CD4-positive, alpha-beta T cell treated with Interleukin-12 subunit alpha and Interleukin-12 subunit beta, for 1 hour (primary cell): ENCODE measurements at regions not wholly inside any gene's neighbourhood (a gene's known extent, or its start where the extent isn't known, plus 50 kb on each side); places are given as distances from the start of the nearest gene placed in this dataset.

Source experiments
- DNase-seq: peaks from one replicate; pipeline ENCODE4 v3.0.0-alpha.2; 2020

- no peak for DNase-seq
Measured at GRCh38 chr3:117587416-117587815, 877.8 kb downstream of the TUSC7 start.

- DNase-seq, result no peak
Measured at GRCh38 chr3:117589454-117589853, 879.9 kb downstream of the TUSC7 start.

GRCh38 chr3:117595615-117596014 lies 886.0 kb downstream of the TUSC7 start:
- no peak for DNase-seq

GRCh38 chr3:117596503-117596902 lies 886.9 kb downstream of the TUSC7 start:
- no peak for DNase-seq

GRCh38 chr3:117597865-117598264 lies 888.3 kb downstream of the TUSC7 start:
- DNase-seq, result no peak

GRCh38 chr3:117600112-117600511 lies 890.5 kb downstream of the TUSC7 start:
- DNase-seq, result no peak

- DNase-seq, result no peak
Measured at GRCh38 chr3:117600666-117601065, 891.1 kb downstream of the TUSC7 start.

- no peak for DNase-seq
Measured at GRCh38 chr3:117602058-117602644, 892.6 kb downstream of the TUSC7 start.

GRCh38 chr3:117603097-117603496 lies 893.5 kb downstream of the TUSC7 start:
- DNase-seq, result no peak

- no peak for DNase-seq
Measured at GRCh38 chr3:117606866-117607265, 897.3 kb downstream of the TUSC7 start.

GRCh38 chr3:117609330-117609729 lies 899.8 kb downstream of the TUSC7 start:
- no peak for DNase-seq

GRCh38 chr3:117610156-117610555 lies 900.6 kb downstream of the TUSC7 start:
- no peak for DNase-seq

- DNase-seq, result no peak
Measured at GRCh38 chr3:117611211-117611610, 901.6 kb downstream of the TUSC7 start.

GRCh38 chr3:117616227-117616626 lies 906.6 kb downstream of the TUSC7 start:
- no peak for DNase-seq

GRCh38 chr3:117617906-117618305 lies 908.3 kb downstream of the TUSC7 start:
- no peak for DNase-seq

- DNase-seq, result no peak
Measured at GRCh38 chr3:117618462-117618861, 908.9 kb downstream of the TUSC7 start.

- no peak for DNase-seq
Measured at GRCh38 chr3:117619805-117620204, 910.2 kb downstream of the TUSC7 start.

- no peak for DNase-seq
Measured at GRCh38 chr3:117622171-117622841, 912.7 kb downstream of the TUSC7 start.

- no peak for DNase-seq
Measured at GRCh38 chr3:117624424-117624823, 914.8 kb downstream of the TUSC7 start.

- DNase-seq, result no peak
Measured at GRCh38 chr3:117625174-117625573, 915.6 kb downstream of the TUSC7 start.

GRCh38 chr3:117626577-117626976 lies 917.0 kb downstream of the TUSC7 start:
- no peak for DNase-seq

- no peak for DNase-seq
Measured at GRCh38 chr3:117628823-117629291, 919.3 kb downstream of the TUSC7 start.

- no peak for DNase-seq
Measured at GRCh38 chr3:117629505-117629904, 919.9 kb downstream of the TUSC7 start.

- DNase-seq, result no peak
Measured at GRCh38 chr3:117630469-117630868, 920.9 kb downstream of the TUSC7 start.

- DNase-seq, result no peak
Measured at GRCh38 chr3:117630885-117631284, 921.3 kb downstream of the TUSC7 start.
